ENCODE measurements at regions not wholly inside any gene's neighbourhood (a gene's known extent, or its start where the extent isn't known, plus 50 kb on each side); places are given as distances from the start of the nearest gene placed in this dataset.
A peak's percentile ranks its signal among the peaks of the same experiment; 100 is the strongest.
"Not testable (repeated sequence)": the region's sequence is repeated elsewhere in the genome, so short reads cannot be mapped to it uniquely, and the experiment has no call there.

GRCh38 chr3:159751752-159752151, 236.9 kb upstream of the IL12A start:
- no peak for DNase-seq (ENCODE audit: insufficient read length, low spot score, missing footprints)

GRCh38 chr3:159756279-159757207, 232.1 kb upstream of the IL12A start:
- not testable (repeated sequence) for H3K27ac ChIP-seq (ENCODE audit: low read depth, low read length); H3K4me1 ChIP-seq (ENCODE audit: insufficient read depth, low read length); H3K27me3 ChIP-seq (ENCODE audit: insufficient read depth, low read length); H3K4me2 ChIP-seq (ENCODE audit: insufficient read depth, low read length); DNase-seq (ENCODE audit: insufficient read length, low spot score, missing footprints); H3K79me2 ChIP-seq (ENCODE audit: insufficient read depth, low read length); H3K4me3 ChIP-seq (ENCODE audit: insufficient read depth, low read length); H4K20me1 ChIP-seq (ENCODE audit: insufficient read depth, low read length); H2AFZ ChIP-seq (ENCODE audit: low read length); H3K36me3 ChIP-seq (ENCODE audit: insufficient read depth, low read length); H3K9me3 ChIP-seq (ENCODE audit: low read depth, low read length)

More at GRCh38 chr3:159751752-159752151, 236.9 kb upstream of the IL12A start:
- TF ChIP-seq CTCF (IDR thresholded peaks at IDR 0.05; ENCODE audit: extremely low read depth, low read depth, low read length), result no peak
- Histone ChIP-seq H2AFZ (ENCODE audit: low read length) (no peak overlapping the region), H3K4me2 (ENCODE audit: insufficient read depth, low read length) (no peak overlapping the region), H3K27ac (ENCODE audit: low read depth, low read length) (no peak overlapping the region), H3K27me3 (ENCODE audit: insufficient read depth, low read length) (no peaks in the 10 kb centered on the region), H4K20me1 (ENCODE audit: insufficient read depth, low read length) (no peaks in the 10 kb centered on the region), H3K4me3 (ENCODE audit: insufficient read depth, low read length) (no peak overlapping the region), H3K79me2 (ENCODE audit: insufficient read depth, low read length) (no peaks in the 10 kb centered on the region), H3K9me3 (ENCODE audit: low read depth, low read length) (no peaks in the 10 kb centered on the region), H3K4me1 (ENCODE audit: insufficient read depth, low read length) (peaks cover 9% of the 10 kb centered on the region), H3K36me3 (ENCODE audit: insufficient read depth, low read length) (no peaks in the 10 kb centered on the region)

- no peaks in the 10 kb centered on the region for H3K9me3 ChIP-seq (ENCODE audit: low read depth, low read length)
- no peak overlapping the region for H3K27ac ChIP-seq (ENCODE audit: low read depth, low read length)
- H4K20me1 ChIP-seq (ENCODE audit: insufficient read depth, low read length), result no peaks in the 10 kb centered on the region
- no peaks in the 10 kb centered on the region for H3K27me3 ChIP-seq (ENCODE audit: insufficient read depth, low read length)
- DNase-seq (ENCODE audit: insufficient read length, low spot score, missing footprints), result no peak
- H3K4me2 ChIP-seq (ENCODE audit: insufficient read depth, low read length), result no peak overlapping the region
- peak overlapping the region; percentile 5 for H2AFZ ChIP-seq (ENCODE audit: low read length)
- peaks cover 14% of the 10 kb centered on the region for H3K4me1 ChIP-seq (ENCODE audit: insufficient read depth, low read length)
- no peaks in the 10 kb centered on the region for H3K79me2 ChIP-seq (ENCODE audit: insufficient read depth, low read length)
- no peak for TF ChIP-seq CTCF (IDR thresholded peaks at IDR 0.05; ENCODE audit: extremely low read depth, low read depth, low read length)
- no peaks in the 10 kb centered on the region for H3K36me3 ChIP-seq (ENCODE audit: insufficient read depth, low read length)
- no peak overlapping the region for H3K4me3 ChIP-seq (ENCODE audit: insufficient read depth, low read length)
These were observed 231.1 kb upstream of the IL12A start for GRCh38 chr3:159757341-159758060.

- no peaks in the 10 kb centered on the region for H4K20me1 ChIP-seq (ENCODE audit: insufficient read depth, low read length)
- H3K27ac ChIP-seq (ENCODE audit: low read depth, low read length), result no peak overlapping the region
- H3K79me2 ChIP-seq (ENCODE audit: insufficient read depth, low read length), result no peaks in the 10 kb centered on the region
- no peak for DNase-seq (ENCODE audit: insufficient read length, low spot score, missing footprints)
- no peaks in the 10 kb centered on the region for H3K36me3 ChIP-seq (ENCODE audit: insufficient read depth, low read length)
- H3K4me3 ChIP-seq (ENCODE audit: insufficient read depth, low read length), result no peak overlapping the region
- H2AFZ ChIP-seq (ENCODE audit: low read length), result no peak overlapping the region
- H3K9me3 ChIP-seq (ENCODE audit: low read depth, low read length), result no peaks in the 10 kb centered on the region
- H3K4me1 ChIP-seq (ENCODE audit: insufficient read depth, low read length), result peaks cover 18% of the 10 kb centered on the region
- TF ChIP-seq CTCF (IDR thresholded peaks at IDR 0.05; ENCODE audit: extremely low read depth, low read depth, low read length), result no peak
- H3K4me2 ChIP-seq (ENCODE audit: insufficient read depth, low read length), result no peak overlapping the region
- H3K27me3 ChIP-seq (ENCODE audit: insufficient read depth, low read length), result no peaks in the 10 kb centered on the region
These were observed 228.6 kb upstream of the IL12A start for GRCh38 chr3:159760046-159760445.

All from osteoblast (primary cell).